GM21381 (cell line): ENCODE measurements at regions not wholly inside any gene's neighbourhood (a gene's known extent, or its start where the extent isn't known, plus 50 kb on each side); places are given as distances from the start of the nearest gene placed in this dataset.

Source experiments
- ATAC-seq: cut with Tn5 transposase; IDR thresholded peaks from one replicate; pipeline ENCODE4 v1.9.1; 2021; ENCODE audit warnings: mild to moderate bottlenecking, moderate library complexity; ENCODE audit not compliant: unreplicated experiment

GRCh38 chr6:9428421-9429172, 986.3 kb downstream of the TFAP2A start:
- ATAC-seq = no peak

GRCh38 chr6:9422138-9422537, 986.8 kb upstream of the SLC35B3 start:
- ATAC-seq = no peak

GRCh38 chr6:9420316-9421015, 985.1 kb upstream of the SLC35B3 start:
- ATAC-seq = no peak

GRCh38 chr6:9417400-9417799, 982.1 kb upstream of the SLC35B3 start:
- ATAC-seq = no peak

GRCh38 chr6:9412951-9413559, 977.7 kb upstream of the SLC35B3 start:
- no peak for ATAC-seq

GRCh38 chr6:9409126-9409525, 973.8 kb upstream of the SLC35B3 start:
- ATAC-seq = no peak

- ATAC-seq = no peak
These were observed 973.2 kb upstream of the SLC35B3 start for GRCh38 chr6:9408402-9409117.

GRCh38 chr6:9405825-9406224, 970.5 kb upstream of the SLC35B3 start:
- ATAC-seq = no peak

- no peak for ATAC-seq
These were observed 970.0 kb upstream of the SLC35B3 start for GRCh38 chr6:9405369-9405768.

- ATAC-seq = no peak
These were observed 969.2 kb upstream of the SLC35B3 start for GRCh38 chr6:9404351-9405146.

- no peak for ATAC-seq
These were observed 968.4 kb upstream of the SLC35B3 start for GRCh38 chr6:9403736-9404135.

GRCh38 chr6:9401960-9402359, 966.6 kb upstream of the SLC35B3 start:
- no peak for ATAC-seq

GRCh38 chr6:9399916-9400315, 964.6 kb upstream of the SLC35B3 start:
- ATAC-seq = no peak

GRCh38 chr6:9398767-9399373, 963.5 kb upstream of the SLC35B3 start:
- ATAC-seq = no peak

- ATAC-seq = no peak
These were observed 962.9 kb upstream of the SLC35B3 start for GRCh38 chr6:9398071-9398766.

GRCh38 chr6:9388596-9388995, 953.3 kb upstream of the SLC35B3 start:
- no peak for ATAC-seq

GRCh38 chr6:9380568-9380967, 945.2 kb upstream of the SLC35B3 start:
- no peak for ATAC-seq

- ATAC-seq = no peak
These were observed 938.0 kb upstream of the SLC35B3 start for GRCh38 chr6:9373308-9373707.

GRCh38 chr6:9370480-9370879, 935.1 kb upstream of the SLC35B3 start:
- ATAC-seq = no peak

- ATAC-seq = no peak
These were observed 930.0 kb upstream of the SLC35B3 start for GRCh38 chr6:9365378-9365777.
